Mucosa of descending colon (tissue), 3 donors: ENCODE measurements at regions not wholly inside any gene's neighbourhood (a gene's known extent, or its start where the extent isn't known, plus 50 kb on each side); places are given as distances from the start of the nearest gene placed in this dataset.

ENCODE experiments used
- ATAC-seq: fragments of 200-7000 bp; cut with Tn5 transposase; one replicate; pipeline ENCODE4 v1.9.1; 2020; ENCODE audit warnings: mild to moderate bottlenecking, moderate library complexity
- DNase-seq, 3 donors: peaks; one replicate each; pipeline ENCODE4 v3.0.0-alpha.2; 2020
- H3K36me3 ChIP-seq: fragments of 200-600 bp; one replicate; pipeline ENCODE4 v1.8.0; 2021; ENCODE audit warnings: low read depth, mild to moderate bottlenecking
- H3K4me1 ChIP-seq: fragments of 200-600 bp; one replicate; pipeline ENCODE4 v1.8.0; 2021; ENCODE audit warnings: low read depth, mild to moderate bottlenecking
- H3K4me3 ChIP-seq: fragments of 200-600 bp; one replicate; pipeline ENCODE4 v1.8.0; 2021; ENCODE audit warnings: mild to moderate bottlenecking
- H3K9me3 ChIP-seq: fragments of 200-600 bp; one replicate; pipeline ENCODE4 v1.8.0; 2021; ENCODE audit warnings: mild to moderate bottlenecking
- intact Hi-C, 2 donors: fragments of 100-400 bp; cut with DNase I in 1 of 2; cut with micrococcal nuclease in 1 of 2; formaldehyde crosslinking; loops; one replicate each; pipeline versions ENCODE4 v1.11.0 to v1.11.1; 2022; cut with DNase I, micrococcal nuclease
- TF ChIP-seq, protein P1 (sequence below): fragments of 200-600 bp; IDR thresholded peaks from one replicate; pipeline ENCODE4 v1.8.0; 2022; ENCODE audit warnings: antibody characterized with exemption, mild to moderate bottlenecking
- donor health status: DM: no; HTN: no; CAD: no; lungs with moderate emphysema.
- donor health status: DM: no; HTN: no; CAD: no.
- donor health status: DM: no; HTN: yes; CAD: no.

DNA sequence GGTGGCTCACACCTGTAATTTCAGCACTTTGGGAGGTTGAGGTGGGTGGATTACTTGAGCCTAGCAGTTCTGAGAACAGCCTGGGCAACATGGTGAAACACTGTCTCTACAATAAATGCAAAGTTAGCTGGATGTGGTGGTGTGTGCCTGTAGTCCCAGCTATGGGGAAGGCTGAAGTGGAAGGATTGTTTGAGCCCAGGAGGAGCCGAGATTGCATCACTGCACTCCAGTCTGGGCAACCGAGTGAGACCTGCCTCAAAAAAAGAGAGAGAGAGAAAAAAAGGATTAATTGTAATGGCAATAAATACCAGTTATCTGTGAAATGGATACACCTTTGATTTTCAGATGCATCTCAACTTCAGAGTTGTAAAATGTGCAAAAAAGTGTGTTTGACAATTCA lies 58.8 kb downstream of the SPRY1 start:
- Histone ChIP-seq H3K4me1 (no peaks in the 10 kb centered on the region), H3K36me3 (no peaks in the 10 kb centered on the region), H3K4me3 (no peak overlapping the region), H3K9me3 (no peaks in the 10 kb centered on the region)
- intact Hi-C loops = no loop called here
- TF ChIP-seq, protein P1, sequence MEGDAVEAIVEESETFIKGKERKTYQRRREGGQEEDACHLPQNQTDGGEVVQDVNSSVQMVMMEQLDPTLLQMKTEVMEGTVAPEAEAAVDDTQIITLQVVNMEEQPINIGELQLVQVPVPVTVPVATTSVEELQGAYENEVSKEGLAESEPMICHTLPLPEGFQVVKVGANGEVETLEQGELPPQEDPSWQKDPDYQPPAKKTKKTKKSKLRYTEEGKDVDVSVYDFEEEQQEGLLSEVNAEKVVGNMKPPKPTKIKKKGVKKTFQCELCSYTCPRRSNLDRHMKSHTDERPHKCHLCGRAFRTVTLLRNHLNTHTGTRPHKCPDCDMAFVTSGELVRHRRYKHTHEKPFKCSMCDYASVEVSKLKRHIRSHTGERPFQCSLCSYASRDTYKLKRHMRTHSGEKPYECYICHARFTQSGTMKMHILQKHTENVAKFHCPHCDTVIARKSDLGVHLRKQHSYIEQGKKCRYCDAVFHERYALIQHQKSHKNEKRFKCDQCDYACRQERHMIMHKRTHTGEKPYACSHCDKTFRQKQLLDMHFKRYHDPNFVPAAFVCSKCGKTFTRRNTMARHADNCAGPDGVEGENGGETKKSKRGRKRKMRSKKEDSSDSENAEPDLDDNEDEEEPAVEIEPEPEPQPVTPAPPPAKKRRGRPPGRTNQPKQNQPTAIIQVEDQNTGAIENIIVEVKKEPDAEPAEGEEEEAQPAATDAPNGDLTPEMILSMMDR = no peak
- no peak for ATAC-seq
- no peak for DNase-seq

DNA sequence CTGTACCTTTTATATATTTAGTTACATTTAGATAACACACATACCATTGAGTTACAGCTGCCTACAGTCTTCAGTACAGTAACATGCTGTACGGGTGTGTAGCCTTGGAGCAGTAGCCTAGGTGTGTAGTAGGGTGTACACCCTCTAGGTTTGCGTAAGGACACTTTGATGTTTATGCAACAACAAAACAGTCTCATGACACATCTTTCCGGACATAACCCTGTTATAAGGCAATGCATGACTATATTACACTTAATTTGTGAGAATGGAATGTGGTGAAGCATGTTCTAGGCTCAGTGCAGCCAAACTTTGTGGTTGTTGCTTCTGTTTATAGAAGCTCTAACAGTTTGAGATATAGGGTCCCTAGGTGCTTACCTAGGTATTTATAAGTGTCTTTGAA lies 65.4 kb downstream of the SPRY1 start:
- TF ChIP-seq, protein P1 = no peak
- DNase-seq = no peak
- Histone ChIP-seq H3K9me3 (no peaks in the 10 kb centered on the region), H3K4me1 (no peaks in the 10 kb centered on the region), H3K36me3 (no peaks in the 10 kb centered on the region), H3K4me3 (no peak overlapping the region)
- ATAC-seq = peak; percentile 77
- intact Hi-C loops = no loop called here

DNA sequence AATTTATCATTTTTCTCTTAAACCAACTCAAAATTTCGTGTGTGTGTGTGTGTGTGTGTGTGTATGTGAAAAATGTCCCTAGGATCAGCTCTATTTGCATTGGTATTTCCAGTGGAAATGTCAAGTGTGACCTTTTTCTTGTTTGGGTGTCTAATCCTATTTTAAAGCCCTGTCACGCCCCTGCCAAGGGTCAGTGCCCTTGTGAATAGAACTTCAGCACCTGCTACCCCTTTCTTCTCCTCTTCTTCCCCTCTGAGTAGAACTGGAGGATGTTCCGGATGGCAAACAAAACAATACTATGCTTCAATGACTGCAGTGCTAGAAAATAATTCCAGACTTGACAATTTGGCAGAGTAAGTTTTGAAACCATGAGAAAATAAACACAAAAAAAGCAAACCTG lies 67.3 kb downstream of the SPRY1 start:
- no peak for ATAC-seq
- intact Hi-C loops = no loop called here
- H3K4me1 ChIP-seq = no peaks in the 10 kb centered on the region

DNA sequence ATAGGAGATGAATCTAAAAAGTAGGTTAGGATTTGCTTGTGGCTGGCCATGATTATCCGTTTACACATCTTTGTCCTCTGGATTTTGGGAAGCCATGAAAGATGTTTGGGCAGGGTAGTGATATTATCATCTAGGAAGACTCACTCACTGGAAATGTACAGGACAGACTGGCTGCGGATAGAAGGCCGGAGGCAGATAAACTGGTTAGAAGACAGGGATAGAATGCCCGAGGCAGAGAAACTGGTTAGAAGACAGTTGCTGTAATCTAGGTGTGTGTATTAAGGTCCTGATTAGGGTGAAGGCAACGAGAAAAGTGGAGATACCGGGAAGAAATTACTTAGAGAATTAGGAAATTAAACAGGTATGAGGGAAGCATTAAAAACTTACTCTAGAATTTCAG lies 68.8 kb downstream of the SPRY1 start:
- TF ChIP-seq, protein P1 = no peak
- H3K9me3 ChIP-seq = no peaks in the 10 kb centered on the region
- H3K4me1 ChIP-seq = no peaks in the 10 kb centered on the region
- H3K36me3 ChIP-seq = no peaks in the 10 kb centered on the region
- ATAC-seq = no peak
- no peak overlapping the region for H3K4me3 ChIP-seq
- intact Hi-C loops = no loop called here
- DNase-seq = no peak

More for the DNA sequence above, 67.3 kb downstream of the SPRY1 start:
- TF ChIP-seq, protein P1 = no peak
- Histone ChIP-seq H3K9me3 (no peaks in the 10 kb centered on the region), H3K36me3 (no peaks in the 10 kb centered on the region), H3K4me3 (no peak overlapping the region)
- no peak for DNase-seq

DNA sequence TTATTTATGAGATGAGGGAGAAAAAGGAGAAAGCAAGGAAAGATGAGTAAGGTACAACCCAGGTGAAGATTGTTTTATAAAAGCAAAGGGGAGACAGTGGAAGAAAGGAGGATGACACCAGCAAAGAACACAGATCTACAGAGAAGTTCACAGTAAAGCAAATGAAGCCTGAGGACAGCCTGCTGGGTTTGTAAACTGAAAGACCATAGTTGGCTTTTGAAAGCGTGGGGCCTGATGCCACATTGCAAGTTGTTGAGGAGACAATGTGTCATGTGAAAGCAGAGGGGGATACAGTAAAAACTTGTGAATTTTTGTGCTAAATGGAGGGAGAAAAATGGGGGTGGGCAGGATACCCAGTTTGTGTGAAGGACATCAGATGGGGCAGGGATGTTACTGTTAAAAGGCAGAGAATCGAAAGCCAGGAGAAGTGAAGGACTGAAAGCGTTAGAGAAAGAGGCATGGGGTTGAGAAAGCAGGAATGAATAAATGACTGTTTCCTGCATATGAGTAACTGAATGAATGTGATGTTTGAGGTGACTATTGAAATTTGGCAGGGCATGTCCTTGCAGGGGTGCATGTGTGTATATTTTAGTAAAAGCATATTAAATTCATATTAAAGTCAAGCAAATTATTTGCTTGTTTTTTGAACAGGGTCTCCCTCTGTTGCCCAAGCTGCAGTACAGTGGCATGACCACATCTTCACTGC lies 69.6 kb downstream of the SPRY1 start:
- Histone ChIP-seq H3K9me3 (no peaks in the 10 kb centered on the region), H3K36me3 (no peaks in the 10 kb centered on the region), H3K4me1 (no peaks in the 10 kb centered on the region), H3K4me3 (no peak overlapping the region)
- ATAC-seq (no peak), DNase-seq (no peak)
- TF ChIP-seq, protein P1 = no peak
- intact Hi-C loops = no loop called here
